Heart left ventricle (tissue), 13 donors: ENCODE measurements at regions not wholly inside any gene's neighbourhood (a gene's known extent, or its start where the extent isn't known, plus 50 kb on each side); places are given as distances from the start of the nearest gene placed in this dataset.
"Not testable (repeated sequence)": the region's sequence is repeated elsewhere in the genome, so short reads cannot be mapped to it uniquely, and the experiment has no call there.

ENCODE experiments used
- CTCF ChIP-seq, 12 donors: fragments of 200-600 bp; sonication (generic) in 4 of 12; IDR thresholded peaks; one replicate each; pipeline versions ENCODE4 v1.5.0 to v1.8.0; 2018 to 2022; ENCODE audit warnings: antibody characterized with exemption in 12 of 12, mild to moderate bottlenecking in 5 of 12
- POLR2A ChIP-seq, 2 donors: fragments of 450-650 bp; IDR thresholded peaks; one replicate each; pipeline ENCODE4 v1.6.1; 2017; ENCODE audit warnings: antibody characterized with exemption in 2 of 2, mild to moderate bottlenecking in 2 of 2, moderate library complexity in 2 of 2
- donor health status: ischemic (EF 13 %, LVEDD 7.1; RV severe dilation, severe dysfunction).
- donor health status: DM: no; HTN: yes; CAD: no.
- donor health status: DM: no; HTN: no; CAD: no.
- donor health status: ischemic (EF 25% LVEDD 6.9; RV normal size, moderate dysfunction).
- donor health status: ischemic (EF 25% LVEDD 5.7; RV mildly dilated, moderate dysfunction).
- donor health status: ischemic (EF 35%, LVEDD 5.7; RV mildly dilated, moderate dysfunction).
- donor health status: nonischemic (EF 11% LVEDD 7.7; RV severe dilation, severe dysfunction).
- donor health status: DM: yes; HTN: yes; CAD: no.
- donor health status: PGD.
- donor health status: ischemic (EF 29% LVEDD 5.4; RV normal size, mild dysfunction).
- donor health status: nonischemic (EF 23%, LVEDD 6.1; RV moderate dilation, normal function).

- TF ChIP-seq CTCF, POLR2A (IDR thresholded peaks at IDR 0.05): not testable (repeated sequence)
Observed at GRCh38 chr5:28799035-28799434, 1760.6 kb upstream of the CDH9 start.
